ENCODE measurements at regions not wholly inside any gene's neighbourhood (a gene's known extent, or its start where the extent isn't known, plus 50 kb on each side); places are given as distances from the start of the nearest gene placed in this dataset.

GRCh38 chr20:61015602-61016001 lies 236.5 kb upstream of the CDH4 start:
- Histone ChIP-seq H3K9me3 (ENCODE audit: insufficient read depth in 2 of 2, low read depth in 1 of 2, low read length in 1 of 2) (peaks cover 4 to 7% of the 10 kb centered on the region in 2 experiments; a peak in 2 of 4 replicates), H3K23ac (ENCODE audit: insufficient read length) (no peak overlapping the region), H2AK5ac (ENCODE audit: low read depth, low read length) (no peak overlapping the region), H3K4ac (replicated peaks; ENCODE audit: insufficient read length, low read depth, low read length) (no peak overlapping the region), H4K91ac (replicated peaks; ENCODE audit: insufficient read length, low read length) (no peak overlapping the region), H2BK15ac (ENCODE audit: low read length) (no peak overlapping the region), H3K4me2 (ENCODE audit: insufficient read depth in 1 of 2, low read depth in 2 of 2, low read length in 2 of 2) (no peak overlapping the region), H3K79me1 (ENCODE audit: low read depth, low read length) (no peaks in the 10 kb centered on the region), H3K14ac (ENCODE audit: insufficient read length) (no peak overlapping the region), H2BK12ac (ENCODE audit: low read depth, low read length) (no peak overlapping the region), H4K8ac (ENCODE audit: extremely low read depth, insufficient read depth, low read length) (no peak overlapping the region), H3K18ac (ENCODE audit: extremely low read depth, low read length) (no peak overlapping the region), H3K4me3 (ENCODE audit: extremely low read depth in 1 of 4, insufficient read depth in 2 of 4, low read depth in 3 of 4, low read length in 4 of 4) (no peak overlapping the region), H2BK20ac (ENCODE audit: low read length) (no peak overlapping the region), H3K79me2 (ENCODE audit: control insufficient read depth in 1 of 2, insufficient read depth in 2 of 2, low read length in 2 of 2) (peaks cover 0 to 2% of the 10 kb centered on the region in 2 experiments; a peak in 1 of 4 replicates), H3K9ac (replicated peaks in 1 of 4; ENCODE audit: extremely low read depth in 1 of 4, low read depth in 3 of 4, low read length in 3 of 4) (no peak overlapping the region), H3K4me1 (replicated peaks in 1 of 4; ENCODE audit: control insufficient read depth in 3 of 4, insufficient read depth in 4 of 4, low read length in 3 of 4) (no peaks in the 10 kb centered on the region; a peak in 1 of 7 replicates), H4K5ac (ENCODE audit: insufficient read length, low read depth, low read length) (no peak overlapping the region), H2BK120ac (replicated peaks; ENCODE audit: low read depth, low read length) (no peak overlapping the region), H2AFZ (ENCODE audit: low read length) (no peak overlapping the region), H3K36me3 (ENCODE audit: control insufficient read depth in 2 of 4, insufficient read depth in 4 of 4, low read length in 3 of 4) (no peaks in the 10 kb centered on the region), H3K56ac (replicated peaks; ENCODE audit: insufficient read length, low read depth, low read length) (no peak overlapping the region), H3K27me3 (replicated peaks in 1 of 4; ENCODE audit: control insufficient read depth in 3 of 4, extremely low read depth in 1 of 4, insufficient read depth in 3 of 4, low read length in 3 of 4) (peaks cover 0 to 8% (median 4%) of the 10 kb centered on the region in 4 experiments; a peak in 3 of 7 replicates), H4K20me1 (replicated peaks in 1 of 2; ENCODE audit: control insufficient read depth in 1 of 2, insufficient read depth in 2 of 2, low read length in 2 of 2) (peaks cover 0 to 5% of the 10 kb centered on the region in 2 experiments), H3K23me2 (ENCODE audit: low read depth, low read length) (peaks cover 2% of the 10 kb centered on the region), H2BK5ac (ENCODE audit: low read depth, low read length) (no peak overlapping the region), H3K27ac (ENCODE audit: low read depth, low read length) (no peak overlapping the region)
- WGBS, 2 experiments (ENCODE audit: extremely low coverage in 1 of 2, insufficient coverage in 1 of 2, insufficient read length in 1 of 2, insufficient replicate concordance in 2 of 2, low coverage in 1 of 2, low lambda C conversion rate in 2 of 2, missing lambda C conversion rate in 1 of 2): 83% methylated on average over 6 of the region's 6 CpGs; no CpG with 5 or more reads in 1 of the 2 experiments
- POLR2A ChIA-PET (ENCODE audit: partially characterized antibody): no interaction called here
- FAIRE-seq (no peak), DNase-seq (ENCODE audit: low read depth in 1 of 2, low spot score in 2 of 2) (no peak)
- CTCF ChIA-PET (ENCODE audit: partially characterized antibody): interaction anchor here (1.4 kb wide), 1 partner anchor 10 kb away, joined by 3 read pairs; no protein-coding TSS in a partner anchor
- TF ChIP-seq BCL11A (IDR thresholded peaks at IDR 0.05; ENCODE audit: low read depth in 2 of 2, low read length in 2 of 2) (no peak), SIRT6 (IDR thresholded peaks at IDR 0.05; ENCODE audit: low read length) (no peak), SAP30 (IDR thresholded peaks at IDR 0.05; ENCODE audit: insufficient read depth, insufficient replicate concordance, low read length) (no peak), EGR1 (IDR thresholded peaks at IDR 0.05; ENCODE audit: borderline replicate concordance, low read depth, low read length) (no peak), CREB1 (IDR thresholded peaks at IDR 0.05) (no peak), TCF12 (IDR thresholded peaks at IDR 0.05; ENCODE audit: low read depth, low read length) (no peak), CTBP2 (IDR thresholded peaks at IDR 0.05; ENCODE audit: borderline replicate concordance, insufficient read depth, insufficient read length, low read length) (no peak)

Measured in H1 (cell line).